Duodenal mucosa (tissue), 2 donors: ENCODE measurements at regions not wholly inside any gene's neighbourhood (a gene's known extent, or its start where the extent isn't known, plus 50 kb on each side); places are given as distances from the start of the nearest gene placed in this dataset.
"Not testable (repeated sequence)": the region's sequence is repeated elsewhere in the genome, so short reads cannot be mapped to it uniquely, and the experiment has no call there.

Experiments used
- H3K27ac ChIP-seq: one replicate; pipeline ENCODE4 v1.7.0; 2013; ENCODE audit warnings: low read depth, low read length
- H3K27me3 ChIP-seq, 2 donors: one replicate each; pipeline ENCODE4 v1.7.0; 2013; ENCODE audit warnings: low read length in 2 of 2, control low read depth in 1 of 2; ENCODE audit not compliant: insufficient read depth in 2 of 2, control insufficient read depth in 1 of 2
- H3K36me3 ChIP-seq, 2 donors: one replicate each; pipeline ENCODE4 v1.7.0; 2013; ENCODE audit warnings: low read length in 2 of 2, control low read depth in 1 of 2; ENCODE audit not compliant: insufficient read depth in 2 of 2, control insufficient read depth in 1 of 2
- H3K4me1 ChIP-seq, 2 donors: one replicate each; pipeline ENCODE4 v1.7.0; 2013; ENCODE audit warnings: low read length in 2 of 2, control low read depth in 1 of 2; ENCODE audit not compliant: insufficient read depth in 2 of 2, control insufficient read depth in 1 of 2
- H3K4me3 ChIP-seq, 2 donors: one replicate each; pipeline ENCODE4 v1.7.0; 2013; ENCODE audit warnings: low read length in 2 of 2, low read depth in 1 of 2
- H3K9ac ChIP-seq, 2 donors: one replicate each; pipeline ENCODE4 v1.7.0; 2013; ENCODE audit warnings: low read length in 2 of 2, low read depth in 1 of 2
- H3K9me3 ChIP-seq, 2 donors: one replicate each; pipeline ENCODE4 v1.7.0; 2013; ENCODE audit warnings: low read length in 2 of 2, control low read depth in 1 of 2; ENCODE audit not compliant: control insufficient read depth in 1 of 2

- no peak overlapping the region for H3K9ac ChIP-seq
- no peaks in the 10 kb centered on the region for H3K36me3 ChIP-seq
- H3K4me3 ChIP-seq: no peak overlapping the region
- H3K27ac ChIP-seq: no peak overlapping the region
- peaks cover 7 to 11% of the 10 kb centered on the region in 2 donors for H3K9me3 ChIP-seq
- no peaks in the 10 kb centered on the region for H3K27me3 ChIP-seq
- H3K4me1 ChIP-seq: no peaks in the 10 kb centered on the region
Measured at GRCh38 chr13:54999399-54999907, 1970.8 kb downstream of the OLFM4 start.

- no peaks in the 10 kb centered on the region for H3K27me3 ChIP-seq
- no peaks in the 10 kb centered on the region for H3K4me1 ChIP-seq
- H3K9me3 ChIP-seq: peaks cover 7 to 11% of the 10 kb centered on the region in 2 donors
- H3K36me3 ChIP-seq: no peaks in the 10 kb centered on the region
- H3K9ac ChIP-seq: no peak overlapping the region
- H3K27ac ChIP-seq: no peak overlapping the region
- H3K4me3 ChIP-seq: no peak overlapping the region
Measured at GRCh38 chr13:55000043-55000442, 1971.4 kb downstream of the OLFM4 start.

GRCh38 chr13:55000844-55001243 lies 1972.2 kb downstream of the OLFM4 start:
- H3K4me1 ChIP-seq: no peaks in the 10 kb centered on the region
- peaks cover 7 to 10% of the 10 kb centered on the region in 2 donors for H3K9me3 ChIP-seq
- no peaks in the 10 kb centered on the region for H3K36me3 ChIP-seq
- no peak overlapping the region for H3K9ac ChIP-seq
- no peak overlapping the region for H3K27ac ChIP-seq
- no peak overlapping the region for H3K4me3 ChIP-seq
- no peaks in the 10 kb centered on the region for H3K27me3 ChIP-seq

- Histone ChIP-seq H3K9me3 (peaks cover 3 to 4% of the 10 kb centered on the region in 2 donors), H3K4me3 (no peak overlapping the region), H3K9ac (no peak overlapping the region), H3K27me3 (no peaks in the 10 kb centered on the region), H3K36me3 (no peaks in the 10 kb centered on the region), H3K27ac (no peak overlapping the region), H3K4me1 (no peaks in the 10 kb centered on the region)
Measured at GRCh38 chr13:55001881-55002280, 1973.3 kb downstream of the OLFM4 start.

GRCh38 chr13:55007681-55008080 lies 1979.1 kb downstream of the OLFM4 start:
- Histone ChIP-seq H3K9me3 (peaks cover 0 to 5% of the 10 kb centered on the region in 2 donors), H3K27me3 (no peaks in the 10 kb centered on the region), H3K4me3 (no peak overlapping the region), H3K4me1 (no peaks in the 10 kb centered on the region), H3K36me3 (no peaks in the 10 kb centered on the region), H3K9ac (no peak overlapping the region), H3K27ac (no peak overlapping the region)

- H3K27ac ChIP-seq: no peak overlapping the region
Measured at GRCh38 chr13:55013051-55013450, 1984.4 kb downstream of the OLFM4 start.

GRCh38 chr13:55029280-55029679 lies 2000.7 kb downstream of the OLFM4 start:
- no peak overlapping the region for H3K9ac ChIP-seq

More at GRCh38 chr13:55013051-55013450, 1984.4 kb downstream of the OLFM4 start:
- H3K4me3 ChIP-seq: no peak overlapping the region
- no peaks in the 10 kb centered on the region for H3K27me3 ChIP-seq
- peaks cover 0 to 4% of the 10 kb centered on the region in 2 donors for H3K9me3 ChIP-seq
- H3K9ac ChIP-seq: no peak overlapping the region
- no peaks in the 10 kb centered on the region for H3K4me1 ChIP-seq
- no peaks in the 10 kb centered on the region for H3K36me3 ChIP-seq

GRCh38 chr13:55038230-55038629 lies 2009.6 kb downstream of the OLFM4 start:
- Histone ChIP-seq H3K4me1 (no peaks in the 10 kb centered on the region), H3K27ac (no peak overlapping the region), H3K4me3 (no peak overlapping the region), H3K36me3 (no peaks in the 10 kb centered on the region), H3K9ac (no peak overlapping the region), H3K27me3 (no peaks in the 10 kb centered on the region), H3K9me3 (peaks cover 0 to 6% of the 10 kb centered on the region in 2 donors)

More at GRCh38 chr13:55029280-55029679, 2000.7 kb downstream of the OLFM4 start:
- Histone ChIP-seq H3K9me3 (peaks cover 7 to 20% of the 10 kb centered on the region in 2 donors), H3K36me3 (no peaks in the 10 kb centered on the region), H3K27ac (no peak overlapping the region), H3K4me3 (no peak overlapping the region), H3K4me1 (no peaks in the 10 kb centered on the region), H3K27me3 (no peaks in the 10 kb centered on the region)

GRCh38 chr13:55053891-55054550 lies 2025.4 kb downstream of the OLFM4 start:
- not testable (repeated sequence) for H3K9me3 ChIP-seq, H3K4me1 ChIP-seq, H3K27me3 ChIP-seq, H3K36me3 ChIP-seq, H3K9ac ChIP-seq, H3K4me3 ChIP-seq, H3K27ac ChIP-seq

- H3K4me3 ChIP-seq, H3K9ac ChIP-seq, H3K4me1 ChIP-seq, H3K9me3 ChIP-seq, H3K36me3 ChIP-seq, H3K27ac ChIP-seq, H3K27me3 ChIP-seq: not testable (repeated sequence)
Measured at GRCh38 chr13:55055666-55056065, 2027.1 kb downstream of the OLFM4 start.
